GM12891 (cell line): ENCODE measurements at regions not wholly inside any gene's neighbourhood (a gene's known extent, or its start where the extent isn't known, plus 50 kb on each side); places are given as distances from the start of the nearest gene placed in this dataset.

Source experiments
- PAX5 ChIP-seq: IDR thresholded peaks from 2 replicates; pipeline ENCODE4 v1.6.1; 2011; ENCODE audit warnings: low read length, moderate library complexity, mild to moderate bottlenecking; ENCODE audit not compliant: insufficient read depth, severe bottlenecking
- POLR2A ChIP-seq: IDR thresholded peaks from 2 replicates; pipeline ENCODE4 v1.6.1; 2011; ENCODE audit warnings: low read depth, low read length, control low read depth
- POLR2AphosphoS5 ChIP-seq: IDR thresholded peaks from 2 replicates; pipeline ENCODE4 v1.6.1; 2011; ENCODE audit warnings: low read depth, low read length, control low read depth
- POU2F2 ChIP-seq: IDR thresholded peaks from 2 replicates; pipeline ENCODE4 v1.6.1; 2011; ENCODE audit warnings: low read depth, mild to moderate bottlenecking, control low read depth, low read length, moderate library complexity
- SPI1 ChIP-seq: IDR thresholded peaks from 2 replicates; pipeline ENCODE4 v1.6.1; 2011; ENCODE audit warnings: low read depth, low read length, control low read depth
- TAF1 ChIP-seq: IDR thresholded peaks from 2 replicates; pipeline ENCODE4 v1.6.1; 2011; ENCODE audit warnings: low read depth, low read length, control low read depth

DNA sequence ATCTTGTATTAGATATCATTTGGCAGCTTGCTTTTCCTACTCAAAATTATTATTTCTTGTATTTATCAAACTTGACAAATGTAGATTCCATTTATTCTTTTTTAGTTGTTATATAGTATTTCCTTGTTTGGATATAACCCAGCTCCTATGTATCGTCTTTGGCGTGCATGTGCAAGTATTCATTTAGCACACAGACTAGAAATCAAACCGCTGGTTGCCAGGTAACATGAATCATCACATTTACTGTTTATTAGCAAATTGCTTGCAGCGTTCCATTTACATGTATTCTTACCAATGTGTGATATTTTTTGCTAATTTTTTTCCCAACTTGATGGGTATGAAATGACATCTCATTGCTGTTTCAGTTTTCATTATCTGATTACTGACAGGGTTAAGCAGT is 2089.7 kb upstream of the CELF4 start:
- no peak for TF ChIP-seq POLR2A
- TF ChIP-seq POLR2AphosphoS5 = no peak
- no peak for TF ChIP-seq PAX5
- TF ChIP-seq SPI1 = no peak
- TF ChIP-seq POU2F2 = no peak
- no peak for TF ChIP-seq TAF1
